Small intestine (tissue), 7 donors: ENCODE measurements at regions not wholly inside any gene's neighbourhood (a gene's known extent, or its start where the extent isn't known, plus 50 kb on each side); places are given as distances from the start of the nearest gene placed in this dataset.
"Not testable (repeated sequence)": the region's sequence is repeated elsewhere in the genome, so short reads cannot be mapped to it uniquely, and the experiment has no call there.

Experiments
- DNase-seq, 2 donors: peaks; one replicate each; pipeline versions ENCODE4 v3.0.0 to v3.0.0-alpha.2; 2013
- FAIRE-seq: peaks from 2 replicates; lab custom pipeline; 2012; peaks lifted over from hg19 to GRCh38; lab: Jason Lieb, UNC
- H3K27ac ChIP-seq, 3 donors: one replicate each; pipeline ENCODE4 v1.5.1; 2013; ENCODE audit warnings: low read length in 2 of 3, mild to moderate bottlenecking in 2 of 3, control low read depth in 1 of 3, inconsistent platforms in 1 of 3, low read depth in 1 of 3, moderate library complexity in 1 of 3
- H3K27me3 ChIP-seq, 3 donors: one replicate each; pipeline ENCODE4 v1.6.1; 2013; ENCODE audit warnings: low read length in 3 of 3, inconsistent platforms in 1 of 3; ENCODE audit not compliant: control insufficient read depth in 3 of 3, insufficient read depth in 3 of 3
- H3K36me3 ChIP-seq, 3 donors: one replicate each; pipeline ENCODE4 v1.6.1; 2013; ENCODE audit warnings: low read length in 3 of 3, inconsistent platforms in 1 of 3, low read depth in 1 of 3, mild to moderate bottlenecking in 1 of 3, moderate library complexity in 1 of 3; ENCODE audit not compliant: control insufficient read depth in 3 of 3, insufficient read depth in 2 of 3
- H3K4me1 ChIP-seq, 3 donors: one replicate each; pipeline ENCODE4 v1.6.1; 2013; ENCODE audit warnings: low read length in 2 of 3, inconsistent platforms in 1 of 3, low read depth in 1 of 3, mild to moderate bottlenecking in 1 of 3, moderate library complexity in 1 of 3; ENCODE audit not compliant: control insufficient read depth in 3 of 3, insufficient read depth in 2 of 3
- H3K4me3 ChIP-seq, 3 donors: one replicate each; pipeline ENCODE4 v1.5.1; 2013; ENCODE audit warnings: low read length in 3 of 3, control low read depth in 1 of 3, inconsistent platforms in 1 of 3, low read depth in 1 of 3, mild to moderate bottlenecking in 1 of 3, moderate library complexity in 1 of 3
- H3K9me3 ChIP-seq, 2 donors: one replicate each; pipeline ENCODE4 v1.6.1; 2013; ENCODE audit warnings: low read depth in 1 of 2, low read length in 1 of 2; ENCODE audit not compliant: control insufficient read depth in 2 of 2, insufficient read depth in 1 of 2
- WGBS, 3 donors: extraction: QIAGEN DNeasy Blood & Tissue Kit; methylation state at CpG; one replicate each; pipeline ENCODE4 v1.1.7; 2013; 5-methylcytosine and 5-hydroxymethylcytosine counted together
- donor health status: healthy with polysubstance abuse.
- donor health status: control.
- donor health status: control.
- donor health status: Bipolar disorder and iron deficiency.
- donor health status: healthy.

GRCh38 chr1:99384021-99384420, 119.7 kb downstream of the PLPPR4 start:
- DNase-seq (no peak), FAIRE-seq (no peak)

DNA sequence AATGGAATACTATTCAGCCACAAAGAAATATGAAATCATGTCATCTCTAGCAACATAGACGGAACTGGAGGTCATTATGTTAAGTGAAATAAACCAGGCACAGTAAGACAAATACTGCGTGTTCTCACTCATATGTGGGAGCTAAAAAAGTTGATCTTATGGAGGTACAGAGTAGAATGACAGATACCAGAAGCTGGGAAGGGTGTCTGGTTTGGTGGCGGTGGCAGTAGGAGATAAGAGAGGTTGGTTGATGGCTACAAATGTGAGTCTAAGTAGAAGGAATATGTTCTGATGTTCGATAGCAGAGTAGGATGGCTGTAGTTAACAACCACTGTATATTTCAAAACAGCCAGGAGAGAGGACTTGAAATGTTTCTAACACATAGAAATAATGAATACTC, 121.6 kb downstream of the PLPPR4 start:
- H3K27ac ChIP-seq, result no peak overlapping the region
- H3K27me3 ChIP-seq, result no peaks in the 10 kb centered on the region
- no peaks in the 10 kb centered on the region for H3K36me3 ChIP-seq
- FAIRE-seq (no peak), DNase-seq (no peak)
- 69 to 83% (median 77%) methylated on average over 4 of the region's 4 CpGs for WGBS, 3 donors
- H3K4me1 ChIP-seq, result no peaks in the 10 kb centered on the region
- no peaks in the 10 kb centered on the region for H3K9me3 ChIP-seq
- no peak overlapping the region for H3K4me3 ChIP-seq

More at GRCh38 chr1:99384021-99384420, 119.7 kb downstream of the PLPPR4 start:
- Histone ChIP-seq H3K4me3 (no peak overlapping the region), H3K36me3 (no peaks in the 10 kb centered on the region), H3K27me3 (no peaks in the 10 kb centered on the region), H3K27ac (no peak overlapping the region), H3K9me3 (no peaks in the 10 kb centered on the region), H3K4me1 (no peaks in the 10 kb centered on the region)
- 76 to 84% (median 84%) methylated on average over 4 of the region's 4 CpGs for WGBS, 3 donors

DNA sequence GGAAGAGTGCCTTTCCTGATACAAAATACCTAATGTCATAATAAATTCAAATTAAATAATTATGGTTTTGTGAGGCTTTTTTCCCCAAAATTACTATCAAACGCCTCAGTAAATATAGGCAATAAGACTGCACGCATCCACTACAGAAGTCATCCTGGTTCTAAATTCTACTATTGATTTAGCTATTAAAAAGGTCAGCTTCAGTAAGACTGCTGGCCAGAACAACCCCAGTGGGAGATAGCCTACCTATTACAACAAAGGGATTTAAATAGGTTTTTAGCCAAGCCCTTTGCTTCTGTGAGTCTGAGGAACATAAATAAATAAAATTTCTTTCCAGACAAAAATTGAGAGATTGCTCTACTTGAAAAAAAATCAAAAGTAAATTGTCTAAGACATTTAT, 132.1 kb downstream of the PLPPR4 start:
- no peak for FAIRE-seq

DNA sequence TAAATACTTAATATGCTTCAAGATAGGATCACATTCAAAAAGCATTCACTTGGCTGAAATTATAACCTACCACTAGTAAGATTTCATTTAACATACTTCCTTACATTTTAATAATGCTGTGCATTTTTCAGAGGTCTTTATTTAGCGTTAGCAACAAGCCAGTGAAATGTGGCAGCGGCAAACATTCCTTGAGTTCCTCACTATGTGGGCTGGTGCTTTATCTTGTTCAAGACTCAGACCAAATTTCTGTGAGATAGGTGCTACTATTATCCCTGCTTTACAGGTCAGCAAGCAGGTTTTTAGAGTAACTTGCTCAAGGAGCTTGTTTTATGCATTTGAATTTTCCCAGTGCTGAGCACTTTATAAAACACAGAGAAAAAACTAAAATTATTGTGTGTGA, 132.7 kb downstream of the PLPPR4 start:
- H3K9me3 ChIP-seq, result no peaks in the 10 kb centered on the region
- H3K4me1 ChIP-seq, result no peaks in the 10 kb centered on the region
- 33 to 54% (median 43%) methylated on average over 2 of the region's 2 CpGs for WGBS, 3 donors

More for the DNA sequence above, 132.1 kb downstream of the PLPPR4 start:
- H3K4me3 ChIP-seq, result no peak overlapping the region
- H3K36me3 ChIP-seq, result no peaks in the 10 kb centered on the region
- H3K27ac ChIP-seq, result no peak overlapping the region
- DNase-seq, result no peak
- 60 to 76% (median 65%) methylated on average over 2 of the region's 2 CpGs for WGBS, 3 donors
- no peaks in the 10 kb centered on the region for H3K9me3 ChIP-seq
- no peaks in the 10 kb centered on the region for H3K27me3 ChIP-seq
- no peaks in the 10 kb centered on the region for H3K4me1 ChIP-seq

DNA sequence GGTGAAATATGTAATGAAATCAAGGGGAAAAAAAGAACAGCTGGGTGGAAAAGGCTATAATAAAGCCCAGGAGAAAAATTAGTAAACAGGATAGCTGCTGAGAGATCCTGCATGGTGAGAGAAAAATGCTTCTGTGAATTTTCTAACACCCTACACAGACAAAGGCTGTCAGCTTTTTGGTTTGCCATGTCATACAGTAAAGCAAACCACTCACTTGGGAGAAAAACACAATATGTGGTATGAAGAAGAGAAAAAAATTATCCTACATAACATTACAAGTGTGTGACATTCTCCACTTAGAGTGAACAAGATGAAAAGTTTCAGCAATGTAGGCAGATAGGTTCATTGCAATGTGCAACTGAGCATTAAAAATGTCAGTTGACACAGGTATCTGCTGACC, 133.6 kb downstream of the PLPPR4 start:
- DNase-seq (no peak), FAIRE-seq (no peak)
- H3K36me3 ChIP-seq, result no peaks in the 10 kb centered on the region
- H3K9me3 ChIP-seq, result no peaks in the 10 kb centered on the region
- H3K4me3 ChIP-seq, result no peak overlapping the region
- no peaks in the 10 kb centered on the region for H3K4me1 ChIP-seq
- no peaks in the 10 kb centered on the region for H3K27me3 ChIP-seq
- H3K27ac ChIP-seq, result no peak overlapping the region

More for the DNA sequence above, 132.7 kb downstream of the PLPPR4 start:
- DNase-seq, result no peak
- H3K27ac ChIP-seq, result no peak overlapping the region
- H3K36me3 ChIP-seq, result no peaks in the 10 kb centered on the region
- no peak for FAIRE-seq
- no peak overlapping the region for H3K4me3 ChIP-seq
- H3K27me3 ChIP-seq, result no peaks in the 10 kb centered on the region

- H3K27ac ChIP-seq, H3K9me3 ChIP-seq, H3K4me1 ChIP-seq, H3K36me3 ChIP-seq, H3K27me3 ChIP-seq, DNase-seq, FAIRE-seq, H3K4me3 ChIP-seq: not testable (repeated sequence)
These were observed 137.3 kb downstream of the PLPPR4 start for GRCh38 chr1:99401556-99401955.

GRCh38 chr1:99404399-99404798, 140.1 kb downstream of the PLPPR4 start:
- 92 to 93% (median 93%) methylated on average over 5 to 6 of the region's 7 CpGs for WGBS, 3 donors
- not testable (repeated sequence) for H3K36me3 ChIP-seq, FAIRE-seq, H3K9me3 ChIP-seq, H3K27me3 ChIP-seq, H3K4me3 ChIP-seq, H3K27ac ChIP-seq, DNase-seq, H3K4me1 ChIP-seq

DNA sequence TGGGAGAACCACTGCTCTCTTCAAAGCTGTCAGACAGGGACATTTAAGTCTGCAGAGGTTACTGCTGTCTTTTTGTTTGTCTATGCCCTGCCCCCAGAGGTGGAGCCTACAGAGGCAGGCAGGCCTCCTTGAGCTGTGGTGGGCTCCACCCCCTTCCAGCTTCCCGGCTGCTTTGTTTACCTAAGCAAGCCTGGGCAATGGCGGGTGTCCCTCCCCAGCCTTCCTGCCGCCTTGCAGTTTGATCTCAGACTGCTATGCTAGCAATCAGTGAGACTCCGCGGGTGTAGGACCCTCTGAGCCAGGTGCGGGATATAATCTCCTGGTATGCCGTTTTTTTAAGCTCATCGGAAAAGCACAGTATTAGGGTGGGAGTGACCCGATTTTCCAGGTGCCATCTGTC, 141.0 kb downstream of the PLPPR4 start:
- not testable (repeated sequence) for DNase-seq, H3K27me3 ChIP-seq, H3K4me3 ChIP-seq, H3K9me3 ChIP-seq, FAIRE-seq, H3K36me3 ChIP-seq, H3K4me1 ChIP-seq, H3K27ac ChIP-seq
- 83 to 87% (median 83%) methylated on average over 9 of the region's 9 CpGs for WGBS, 3 donors

DNA sequence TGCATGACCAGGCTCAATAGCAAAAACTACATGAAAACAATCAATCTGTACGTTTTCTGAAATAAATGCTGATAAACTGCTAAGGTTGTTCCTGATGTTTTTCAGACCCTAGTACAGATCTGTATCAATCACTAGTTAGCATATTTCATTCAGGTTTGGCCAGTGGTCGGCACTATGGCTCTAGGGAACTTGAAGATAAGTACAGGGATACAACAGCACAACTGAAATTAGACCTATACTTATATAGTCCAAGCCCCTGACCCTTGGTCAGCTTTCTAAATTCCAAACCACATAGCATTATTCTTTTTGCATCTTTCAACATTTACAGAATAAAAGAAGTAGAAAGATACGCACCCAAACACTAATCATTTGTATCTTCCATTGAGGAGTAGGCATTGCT, 142.7 kb downstream of the PLPPR4 start:
- H3K27me3 ChIP-seq, result no peaks in the 10 kb centered on the region
- H3K4me3 ChIP-seq, result no peak overlapping the region
- no peaks in the 10 kb centered on the region for H3K9me3 ChIP-seq
- no peak for FAIRE-seq
- no peak for DNase-seq
- no peak overlapping the region for H3K27ac ChIP-seq
- H3K36me3 ChIP-seq, result no peaks in the 10 kb centered on the region
- 53 to 70% (median 53%) methylated on average over 3 of the region's 3 CpGs for WGBS, 3 donors
- no peaks in the 10 kb centered on the region for H3K4me1 ChIP-seq
